HCT116 (cell line): ENCODE measurements at regions not wholly inside any gene's neighbourhood (a gene's known extent, or its start where the extent isn't known, plus 50 kb on each side); places are given as distances from the start of the nearest gene placed in this dataset.

ENCODE experiments used
- ATAC-seq: fragments of 200-7000 bp; cut with Tn5 transposase; 2 replicates; pipeline ENCODE4 v1.9.1; 2020; ENCODE audit warnings: mild to moderate bottlenecking, moderate library complexity
- BruUV-seq: library from RNA; stranded (reverse); fragments of 400-500 nt; replicated peaks from 2 replicates; lab custom pipeline; 2021; lab: Mats Ljungman, UMichigan
- CTCF ChIA-PET: fragments of 300-600 bp; sonication (Branson Sonifier 250); formaldehyde crosslinking; loops from one replicate; lab custom pipeline; 2021; ENCODE audit warnings: antibody characterized with exemption; lab: Charles Lee
- POLR2A ChIA-PET: fragments of 300-600, 350-600 bp; sonication (Branson Sonifier 250); formaldehyde crosslinking; loops from one replicate; lab custom pipeline; 2021; ENCODE audit warnings: antibody characterized with exemption; lab: Charles Lee
- RAD21 ChIA-PET, 2 experiments: fragments of 300-600 bp; sonication (Branson Sonifier 250); formaldehyde crosslinking; loops; one replicate each; lab custom pipeline; 2023; ENCODE audit warnings: low total read pairs in 2 of 2; ENCODE audit not compliant: uncharacterized antibody in 2 of 2, unreplicated experiment in 2 of 2, low non-redundant PET in 1 of 2; lab: Charles Lee
- DNase-seq: peaks from one replicate; pipeline ENCODE4 v3.0.0-alpha.2; 2010; ENCODE audit warnings: low read depth, low spot score
- H2AFZ ChIP-seq: fragments of 200-600 bp; shearing (Covaris generic), sonication (generic); 2 replicates; pipeline ENCODE4 v1.6.1; 2017; ENCODE audit warnings: low read depth, mixed run types, mixed read lengths, antibody characterized with exemption, low read length; ENCODE audit not compliant: poor library complexity, severe bottlenecking
- H3K27ac ChIP-seq: 2 replicates; pipeline ENCODE4 v1.5.1; 2012; ENCODE audit warnings: low read depth, low read length
- H3K27me3 ChIP-seq: fragments of 200-600 bp; sonication (generic); 2 replicates; pipeline ENCODE4 v1.6.1; 2016; ENCODE audit warnings: mixed run types, low read length, mixed read lengths; ENCODE audit not compliant: insufficient read depth
- H3K36me3 ChIP-seq, 2 experiments: fragments of 200-500 bp in 1 of 2; fragments of 200-600 bp in 1 of 2; sonication (Bioruptor generic) in 1 of 2; sonication (generic) in 1 of 2; 2 replicates each; pipeline versions ENCODE4 v1.5.1 to v1.6.1; 2014 to 2016; ENCODE audit warnings: low read length in 2 of 2, inconsistent platforms in 1 of 2, mixed read lengths in 1 of 2, mixed run types in 1 of 2; ENCODE audit not compliant: insufficient read depth in 2 of 2, control insufficient read depth in 1 of 2
- H3K4me1 ChIP-seq, 2 experiments: fragments of 200-600 bp in 1 of 2; sonication (generic) in 1 of 2; 2 replicates each; pipeline versions ENCODE4 v1.5.1 to v1.6.1; 2012 to 2017; ENCODE audit warnings: low read length in 2 of 2, inconsistent platforms in 1 of 2, mild to moderate bottlenecking in 1 of 2, mixed read lengths in 1 of 2, mixed run types in 1 of 2, moderate library complexity in 1 of 2; ENCODE audit not compliant: insufficient read depth in 2 of 2, control insufficient read depth in 1 of 2
- H3K4me2 ChIP-seq: fragments of 200-600 bp; sonication (generic); 2 replicates; pipeline ENCODE4 v1.6.1; 2017; ENCODE audit warnings: mixed run types, low read length, mixed read lengths
- H3K4me3 ChIP-seq, 2 experiments: fragments of 200-600 bp in 1 of 2; sonication (generic) in 1 of 2; replicated peaks in 1 of 2; 2 replicates each; pipeline ENCODE4 v1.5.1; 2011 to 2016; ENCODE audit warnings: low read length in 2 of 2, control low read depth in 1 of 2, low read depth in 1 of 2, mild to moderate bottlenecking in 1 of 2, mixed read lengths in 1 of 2, mixed run types in 1 of 2
- H3K79me2 ChIP-seq: fragments of 200-600 bp; sonication (generic); 2 replicates; pipeline ENCODE4 v1.6.1; 2017; ENCODE audit warnings: mild to moderate bottlenecking, mixed run types, low read length, moderate library complexity, mixed read lengths; ENCODE audit not compliant: insufficient read depth
- H3K9ac ChIP-seq: fragments of 200-600 bp; sonication (generic); 2 replicates; pipeline ENCODE4 v1.6.1; 2016; ENCODE audit warnings: low read length, mixed read lengths
- H3K9me2 ChIP-seq: fragments of 200-600 bp; sonication (generic), shearing (Covaris generic); 2 replicates; pipeline ENCODE4 v1.6.1; 2017; ENCODE audit warnings: mixed run types, mild to moderate bottlenecking, moderate library complexity; ENCODE audit not compliant: insufficient read depth
- H3K9me3 ChIP-seq, 2 experiments: fragments of 200-500 bp in 1 of 2; fragments of 200-600 bp in 1 of 2; sonication (Bioruptor generic) in 1 of 2; sonication (generic) in 1 of 2; 2 replicates each; pipeline ENCODE4 v1.6.1; 2014 to 2017; ENCODE audit warnings: low read length in 2 of 2, mixed read lengths in 2 of 2, inconsistent platforms in 1 of 2, low read depth in 1 of 2, mild to moderate bottlenecking in 1 of 2, mixed run types in 1 of 2, moderate library complexity in 1 of 2; ENCODE audit not compliant: control insufficient read depth in 1 of 2, insufficient read depth in 1 of 2
- H4K20me1 ChIP-seq: fragments of 200-600 bp; sonication (generic), shearing (Covaris generic); 2 replicates; pipeline ENCODE4 v1.6.1; 2017; ENCODE audit warnings: mixed run types, mild to moderate bottlenecking, moderate library complexity; ENCODE audit not compliant: insufficient read depth
- CEBPB ChIP-seq: IDR thresholded peaks from 2 replicates; pipeline ENCODE4 v1.6.1; 2012; ENCODE audit warnings: low read depth
- EGR1 ChIP-seq: IDR thresholded peaks from 2 replicates; pipeline ENCODE4 v1.6.1; 2012; ENCODE audit warnings: low read depth
- ELF1 ChIP-seq: IDR thresholded peaks from 2 replicates; pipeline ENCODE4 v1.6.1; 2012; ENCODE audit warnings: low read depth, borderline replicate concordance
- EZH2 ChIP-seq: fragments of 200-600 bp; sonication (generic); IDR thresholded peaks from 2 replicates; pipeline ENCODE4 v1.6.1; 2017; ENCODE audit warnings: antibody characterized with exemption, mixed run types
- EZH2phosphoT487 ChIP-seq: fragments of 200-600 bp; IDR thresholded peaks from 2 replicates; pipeline ENCODE4 v1.6.1; 2018; ENCODE audit warnings: antibody characterized with exemption, borderline replicate concordance
- FOSL1 ChIP-seq: IDR thresholded peaks from 2 replicates; pipeline ENCODE4 v1.6.1; 2012; ENCODE audit warnings: low read depth
- POLR2AphosphoS5 ChIP-seq: IDR thresholded peaks from 2 replicates; pipeline ENCODE4 v1.6.1; 2011; ENCODE audit warnings: mild to moderate bottlenecking, low read depth, low read length, moderate library complexity
- RAD21 ChIP-seq: IDR thresholded peaks from 2 replicates; pipeline ENCODE4 v1.6.1; 2012; ENCODE audit warnings: low read depth, mild to moderate bottlenecking
- SIN3A ChIP-seq: IDR thresholded peaks from 2 replicates; pipeline ENCODE4 v1.6.1; 2012; ENCODE audit warnings: low read depth
- SP1 ChIP-seq: IDR thresholded peaks from 2 replicates; pipeline ENCODE4 v1.6.1; 2012; ENCODE audit warnings: low read depth
- SRF ChIP-seq: IDR thresholded peaks from 2 replicates; pipeline ENCODE4 v1.6.1; 2012; ENCODE audit warnings: low read depth
- TCF7L2 ChIP-seq: IDR thresholded peaks from 2 replicates; pipeline ENCODE4 v1.7.0; 2011; ENCODE audit warnings: borderline replicate concordance, inconsistent platforms; ENCODE audit not compliant: insufficient read depth, insufficient read length; ENCODE audit errors: extremely low read depth
- YY1 ChIP-seq: IDR thresholded peaks from 2 replicates; pipeline ENCODE4 v1.6.1; 2011; ENCODE audit warnings: low read length, low read depth, moderate library complexity, mild to moderate bottlenecking; ENCODE audit not compliant: insufficient replicate concordance; ENCODE audit errors: extremely low read depth
- ZFX ChIP-seq: fragments of 450-650 bp; IDR thresholded peaks from 2 replicates; pipeline ENCODE4 v1.6.1; 2017
- ZNF274 ChIP-seq: fragments of 200-500 bp; sonication (Bioruptor generic); IDR thresholded peaks from 2 replicates; pipeline ENCODE4 v1.6.1; 2014; ENCODE audit warnings: mild to moderate bottlenecking, low read depth, low read length, inconsistent platforms
- intact Hi-C: fragments of 100-400 bp; cut with micrococcal nuclease; formaldehyde crosslinking; loops from 2 replicates; pipeline ENCODE4 v1.10.0; 2022
- TF ChIP-seq, protein P1 (sequence below): IDR thresholded peaks from 2 replicates; pipeline ENCODE4 v1.6.1; 2011; ENCODE audit warnings: mild to moderate bottlenecking, low read length, moderate library complexity; ENCODE audit not compliant: insufficient replicate concordance; ENCODE audit errors: extremely low read depth
- TF ChIP-seq, protein P2 (sequence below): IDR thresholded peaks from 2 replicates; pipeline ENCODE4 v1.6.1; 2012
- TF ChIP-seq, protein P3 (sequence below), 3 experiments: fragments of 200-600 bp in 1 of 3; sonication (generic) in 1 of 3; IDR thresholded peaks in 2 of 3; conservative IDR thresholded peaks in 1 of 3; 2 replicates each; pipeline ENCODE4 v1.5.1; 2012 to 2017; ENCODE audit warnings: low read depth in 2 of 3, low read length in 2 of 3, antibody characterized with exemption in 1 of 3, borderline replicate concordance in 1 of 3, control low read depth in 1 of 3, mild to moderate bottlenecking in 1 of 3, mixed read lengths in 1 of 3, mixed run types in 1 of 3, moderate library complexity in 1 of 3; ENCODE audit not compliant: insufficient read depth in 1 of 3
- TF ChIP-seq, protein P4 (sequence below): IDR thresholded peaks from 2 replicates; pipeline ENCODE4 v1.6.1; 2012
- TF ChIP-seq, protein P5 (sequence below): IDR thresholded peaks from 2 replicates; pipeline ENCODE4 v1.6.1; 2012; ENCODE audit warnings: low read depth

DNA sequence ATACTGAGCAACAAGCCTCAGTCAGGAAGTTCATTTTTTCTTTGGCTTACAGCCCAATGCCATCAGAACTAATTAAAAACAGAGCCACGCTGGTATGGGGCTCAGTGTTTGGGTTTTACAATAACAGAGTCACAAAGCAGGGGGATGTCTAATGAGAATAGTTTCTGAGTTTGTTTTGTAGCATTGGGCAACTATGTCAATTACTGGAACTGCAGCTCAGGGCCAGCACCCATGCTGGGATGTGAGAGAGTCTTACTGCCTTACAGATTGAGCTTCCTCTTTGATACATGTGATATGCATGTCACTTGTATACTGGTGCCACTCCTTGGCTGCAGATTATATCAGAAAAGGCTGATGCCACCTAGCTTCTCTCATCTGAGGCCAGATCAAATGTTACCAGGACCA is 117.6 kb downstream of the TFAP2B start:
- CTCF ChIA-PET: no interaction called here
- POLR2A ChIA-PET: no interaction called here
- no TSS peak for BruUV-seq

More for the DNA sequence above, 117.6 kb downstream of the TFAP2B start:
- DNase-seq (no peak), ATAC-seq (no peak)
- peaks cover 18 to 28% of the 10 kb centered on the region in 2 experiments; a peak in 3 of 4 replicates for H3K9me3 ChIP-seq
- no peaks in the 10 kb centered on the region for H3K27me3 ChIP-seq
- H2AFZ ChIP-seq: no peak overlapping the region
- RAD21 ChIA-PET: no interaction called here
- intact Hi-C loops: no loop called here
- H3K4me1 ChIP-seq: no peaks in the 10 kb centered on the region
- TF ChIP-seq YY1 (no peak), TCF7L2 (no peak), EZH2phosphoT487 (no peak), EGR1 (no peak), RAD21 (no peak), EZH2 (no peak), SP1 (no peak), POLR2AphosphoS5 (no peak), CEBPB (no peak), FOSL1 (no peak), ZFX (no peak), SRF (no peak), ELF1 (no peak), SIN3A (no peak), ZNF274 (no peak)
- TF ChIP-seq, protein P1, sequence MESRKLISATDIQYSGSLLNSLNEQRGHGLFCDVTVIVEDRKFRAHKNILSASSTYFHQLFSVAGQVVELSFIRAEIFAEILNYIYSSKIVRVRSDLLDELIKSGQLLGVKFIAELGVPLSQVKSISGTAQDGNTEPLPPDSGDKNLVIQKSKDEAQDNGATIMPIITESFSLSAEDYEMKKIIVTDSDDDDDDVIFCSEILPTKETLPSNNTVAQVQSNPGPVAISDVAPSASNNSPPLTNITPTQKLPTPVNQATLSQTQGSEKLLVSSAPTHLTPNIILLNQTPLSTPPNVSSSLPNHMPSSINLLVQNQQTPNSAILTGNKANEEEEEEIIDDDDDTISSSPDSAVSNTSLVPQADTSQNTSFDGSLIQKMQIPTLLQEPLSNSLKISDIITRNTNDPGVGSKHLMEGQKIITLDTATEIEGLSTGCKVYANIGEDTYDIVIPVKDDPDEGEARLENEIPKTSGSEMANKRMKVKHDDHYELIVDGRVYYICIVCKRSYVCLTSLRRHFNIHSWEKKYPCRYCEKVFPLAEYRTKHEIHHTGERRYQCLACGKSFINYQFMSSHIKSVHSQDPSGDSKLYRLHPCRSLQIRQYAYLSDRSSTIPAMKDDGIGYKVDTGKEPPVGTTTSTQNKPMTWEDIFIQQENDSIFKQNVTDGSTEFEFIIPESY: no peak
- TF ChIP-seq, protein P2, sequence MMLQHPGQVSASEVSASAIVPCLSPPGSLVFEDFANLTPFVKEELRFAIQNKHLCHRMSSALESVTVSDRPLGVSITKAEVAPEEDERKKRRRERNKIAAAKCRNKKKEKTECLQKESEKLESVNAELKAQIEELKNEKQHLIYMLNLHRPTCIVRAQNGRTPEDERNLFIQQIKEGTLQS: no peak
- TF ChIP-seq, protein P3, sequence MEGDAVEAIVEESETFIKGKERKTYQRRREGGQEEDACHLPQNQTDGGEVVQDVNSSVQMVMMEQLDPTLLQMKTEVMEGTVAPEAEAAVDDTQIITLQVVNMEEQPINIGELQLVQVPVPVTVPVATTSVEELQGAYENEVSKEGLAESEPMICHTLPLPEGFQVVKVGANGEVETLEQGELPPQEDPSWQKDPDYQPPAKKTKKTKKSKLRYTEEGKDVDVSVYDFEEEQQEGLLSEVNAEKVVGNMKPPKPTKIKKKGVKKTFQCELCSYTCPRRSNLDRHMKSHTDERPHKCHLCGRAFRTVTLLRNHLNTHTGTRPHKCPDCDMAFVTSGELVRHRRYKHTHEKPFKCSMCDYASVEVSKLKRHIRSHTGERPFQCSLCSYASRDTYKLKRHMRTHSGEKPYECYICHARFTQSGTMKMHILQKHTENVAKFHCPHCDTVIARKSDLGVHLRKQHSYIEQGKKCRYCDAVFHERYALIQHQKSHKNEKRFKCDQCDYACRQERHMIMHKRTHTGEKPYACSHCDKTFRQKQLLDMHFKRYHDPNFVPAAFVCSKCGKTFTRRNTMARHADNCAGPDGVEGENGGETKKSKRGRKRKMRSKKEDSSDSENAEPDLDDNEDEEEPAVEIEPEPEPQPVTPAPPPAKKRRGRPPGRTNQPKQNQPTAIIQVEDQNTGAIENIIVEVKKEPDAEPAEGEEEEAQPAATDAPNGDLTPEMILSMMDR (IDR thresholded peaks at IDR 0.05 in 2 of 3, conservative IDR thresholded peaks at IDR 0.05 in 1 of 3; ENCODE audit: borderline replicate concordance in 1 of 3, insufficient read depth in 1 of 3, low read depth in 2 of 3, low read length in 2 of 3): no peak
- TF ChIP-seq, protein P4, sequence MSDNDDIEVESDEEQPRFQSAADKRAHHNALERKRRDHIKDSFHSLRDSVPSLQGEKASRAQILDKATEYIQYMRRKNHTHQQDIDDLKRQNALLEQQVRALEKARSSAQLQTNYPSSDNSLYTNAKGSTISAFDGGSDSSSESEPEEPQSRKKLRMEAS: no peak
- TF ChIP-seq, protein P5, sequence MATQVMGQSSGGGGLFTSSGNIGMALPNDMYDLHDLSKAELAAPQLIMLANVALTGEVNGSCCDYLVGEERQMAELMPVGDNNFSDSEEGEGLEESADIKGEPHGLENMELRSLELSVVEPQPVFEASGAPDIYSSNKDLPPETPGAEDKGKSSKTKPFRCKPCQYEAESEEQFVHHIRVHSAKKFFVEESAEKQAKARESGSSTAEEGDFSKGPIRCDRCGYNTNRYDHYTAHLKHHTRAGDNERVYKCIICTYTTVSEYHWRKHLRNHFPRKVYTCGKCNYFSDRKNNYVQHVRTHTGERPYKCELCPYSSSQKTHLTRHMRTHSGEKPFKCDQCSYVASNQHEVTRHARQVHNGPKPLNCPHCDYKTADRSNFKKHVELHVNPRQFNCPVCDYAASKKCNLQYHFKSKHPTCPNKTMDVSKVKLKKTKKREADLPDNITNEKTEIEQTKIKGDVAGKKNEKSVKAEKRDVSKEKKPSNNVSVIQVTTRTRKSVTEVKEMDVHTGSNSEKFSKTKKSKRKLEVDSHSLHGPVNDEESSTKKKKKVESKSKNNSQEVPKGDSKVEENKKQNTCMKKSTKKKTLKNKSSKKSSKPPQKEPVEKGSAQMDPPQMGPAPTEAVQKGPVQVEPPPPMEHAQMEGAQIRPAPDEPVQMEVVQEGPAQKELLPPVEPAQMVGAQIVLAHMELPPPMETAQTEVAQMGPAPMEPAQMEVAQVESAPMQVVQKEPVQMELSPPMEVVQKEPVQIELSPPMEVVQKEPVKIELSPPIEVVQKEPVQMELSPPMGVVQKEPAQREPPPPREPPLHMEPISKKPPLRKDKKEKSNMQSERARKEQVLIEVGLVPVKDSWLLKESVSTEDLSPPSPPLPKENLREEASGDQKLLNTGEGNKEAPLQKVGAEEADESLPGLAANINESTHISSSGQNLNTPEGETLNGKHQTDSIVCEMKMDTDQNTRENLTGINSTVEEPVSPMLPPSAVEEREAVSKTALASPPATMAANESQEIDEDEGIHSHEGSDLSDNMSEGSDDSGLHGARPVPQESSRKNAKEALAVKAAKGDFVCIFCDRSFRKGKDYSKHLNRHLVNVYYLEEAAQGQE: no peak
- no peaks in the 10 kb centered on the region for H4K20me1 ChIP-seq
- H3K27ac ChIP-seq: no peak overlapping the region
- no peaks in the 10 kb centered on the region for H3K79me2 ChIP-seq
- no peak overlapping the region for H3K9ac ChIP-seq
- no peaks in the 10 kb centered on the region for H3K36me3 ChIP-seq
- no peaks in the 10 kb centered on the region for H3K9me2 ChIP-seq
- no peak overlapping the region for H3K4me2 ChIP-seq
- H3K4me3 ChIP-seq: no peak overlapping the region
